IMR-90 (cell line): ENCODE measurements at regions not wholly inside any gene's neighbourhood (a gene's known extent, or its start where the extent isn't known, plus 50 kb on each side); places are given as distances from the start of the nearest gene placed in this dataset.

Experiments
- CEBPB ChIP-seq: IDR thresholded peaks from 2 replicates; pipeline ENCODE4 v1.6.1; 2012; ENCODE audit warnings: low read depth, low read length, improper control_type of control experiment
- CHD1 ChIP-seq: IDR thresholded peaks from 2 replicates; pipeline ENCODE4 v1.6.1; 2012; ENCODE audit warnings: low read depth, low read length, improper control_type of control experiment
- MAFK ChIP-seq: IDR thresholded peaks from 2 replicates; pipeline ENCODE4 v1.6.1; 2012; ENCODE audit warnings: low read depth, low read length, improper control_type of control experiment
- NFE2L2 ChIP-seq: fragments of 150-350 bp; IDR thresholded peaks from 2 replicates; pipeline ENCODE4 v1.6.1; 2016; ENCODE audit warnings: low read depth, mild to moderate bottlenecking, low read length
- POLR2A ChIP-seq: IDR thresholded peaks from 2 replicates; pipeline ENCODE4 v1.6.1; 2012; ENCODE audit warnings: mild to moderate bottlenecking, low read depth, low read length
- RCOR1 ChIP-seq: IDR thresholded peaks from 2 replicates; pipeline ENCODE4 v1.6.1; 2012; ENCODE audit warnings: mild to moderate bottlenecking, low read length, improper control_type of control experiment; ENCODE audit not compliant: insufficient replicate concordance
- TF ChIP-seq, protein P1 (sequence below): conservative IDR thresholded peaks from 2 replicates; pipeline ENCODE4 v1.5.1; 2012; ENCODE audit warnings: mild to moderate bottlenecking, low read depth, low read length, improper control_type of control experiment
- TF ChIP-seq, protein P2 (sequence below): fragments of 150-350 bp; IDR thresholded peaks from 2 replicates; pipeline ENCODE4 v1.6.1; 2017; ENCODE audit warnings: mild to moderate bottlenecking, antibody characterized with exemption, low read length, low read depth

DNA sequence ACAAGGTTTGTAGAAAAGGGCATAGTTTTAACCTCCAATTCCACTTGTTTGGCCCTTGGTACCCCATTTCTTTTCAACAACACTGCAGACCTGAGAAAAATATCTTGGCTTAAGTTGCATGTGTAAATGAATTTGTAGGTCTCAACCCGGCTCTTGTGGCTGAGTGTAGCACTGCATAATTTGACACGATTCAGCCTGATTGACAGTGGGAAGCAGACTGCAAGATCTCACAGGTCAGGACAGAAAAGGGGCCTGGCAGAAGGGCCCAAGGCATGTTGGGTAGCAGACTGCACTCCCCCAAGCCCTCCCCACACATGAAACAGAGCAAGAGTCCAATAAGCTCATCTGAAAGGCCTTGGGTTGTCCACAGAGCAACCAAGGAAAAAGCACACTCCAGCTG lies 169.7 kb upstream of the SMARCA2 start:
- TF ChIP-seq, protein P1, sequence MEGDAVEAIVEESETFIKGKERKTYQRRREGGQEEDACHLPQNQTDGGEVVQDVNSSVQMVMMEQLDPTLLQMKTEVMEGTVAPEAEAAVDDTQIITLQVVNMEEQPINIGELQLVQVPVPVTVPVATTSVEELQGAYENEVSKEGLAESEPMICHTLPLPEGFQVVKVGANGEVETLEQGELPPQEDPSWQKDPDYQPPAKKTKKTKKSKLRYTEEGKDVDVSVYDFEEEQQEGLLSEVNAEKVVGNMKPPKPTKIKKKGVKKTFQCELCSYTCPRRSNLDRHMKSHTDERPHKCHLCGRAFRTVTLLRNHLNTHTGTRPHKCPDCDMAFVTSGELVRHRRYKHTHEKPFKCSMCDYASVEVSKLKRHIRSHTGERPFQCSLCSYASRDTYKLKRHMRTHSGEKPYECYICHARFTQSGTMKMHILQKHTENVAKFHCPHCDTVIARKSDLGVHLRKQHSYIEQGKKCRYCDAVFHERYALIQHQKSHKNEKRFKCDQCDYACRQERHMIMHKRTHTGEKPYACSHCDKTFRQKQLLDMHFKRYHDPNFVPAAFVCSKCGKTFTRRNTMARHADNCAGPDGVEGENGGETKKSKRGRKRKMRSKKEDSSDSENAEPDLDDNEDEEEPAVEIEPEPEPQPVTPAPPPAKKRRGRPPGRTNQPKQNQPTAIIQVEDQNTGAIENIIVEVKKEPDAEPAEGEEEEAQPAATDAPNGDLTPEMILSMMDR, result no peak
- TF ChIP-seq CHD1 (no peak), CEBPB (no peak), MAFK (no peak), POLR2A (no peak), RCOR1 (no peak), NFE2L2 (no peak)
- TF ChIP-seq, protein P2, sequence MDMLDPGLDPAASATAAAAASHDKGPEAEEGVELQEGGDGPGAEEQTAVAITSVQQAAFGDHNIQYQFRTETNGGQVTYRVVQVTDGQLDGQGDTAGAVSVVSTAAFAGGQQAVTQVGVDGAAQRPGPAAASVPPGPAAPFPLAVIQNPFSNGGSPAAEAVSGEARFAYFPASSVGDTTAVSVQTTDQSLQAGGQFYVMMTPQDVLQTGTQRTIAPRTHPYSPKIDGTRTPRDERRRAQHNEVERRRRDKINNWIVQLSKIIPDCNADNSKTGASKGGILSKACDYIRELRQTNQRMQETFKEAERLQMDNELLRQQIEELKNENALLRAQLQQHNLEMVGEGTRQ, result no peak
